Cardiac septum (tissue), 1 donor: ENCODE measurements at regions not wholly inside any gene's neighbourhood (a gene's known extent, or its start where the extent isn't known, plus 50 kb on each side); places are given as distances from the start of the nearest gene placed in this dataset.
A peak's percentile ranks its signal among the peaks of the same experiment; 100 is the strongest.
"Not testable (repeated sequence)": the region's sequence is repeated elsewhere in the genome, so short reads cannot be mapped to it uniquely, and the experiment has no call there.

Experiments used
- DNase-seq: peaks from one replicate; pipeline ENCODE4 v3.0.0-alpha.2; 2020; ENCODE audit warnings: low spot score
- intact Hi-C: fragments of 100-400 bp; cut with DNase I; formaldehyde crosslinking; loops from one replicate; pipeline ENCODE4 v1.14.0; 2022
- donor health status: DM: no; HTN: no; CAD: no.

DNA sequence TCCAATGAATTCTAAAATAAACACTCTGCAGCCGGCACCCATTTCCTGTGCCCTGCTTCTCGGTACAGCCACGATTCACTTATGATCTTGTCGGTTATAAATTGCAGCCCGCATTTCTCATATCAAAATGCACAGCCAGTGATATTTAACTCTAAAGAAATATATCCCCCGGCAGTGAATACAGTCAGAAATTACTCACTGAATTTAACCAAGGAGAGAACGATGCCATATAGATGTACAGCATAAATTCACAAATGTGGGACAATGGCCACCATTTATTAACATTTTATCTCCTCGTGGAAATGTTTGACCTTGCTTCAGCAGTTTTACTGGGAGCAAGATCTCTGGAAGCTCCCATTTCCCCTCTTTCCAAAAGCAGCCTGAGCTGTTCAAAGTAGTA is 1517.8 kb downstream of the BRD1 start:
- intact Hi-C loops: no loop called here
- no peak for DNase-seq

- DNase-seq: peak; percentile 70
- intact Hi-C loops: no loop called here
Measured at GRCh38 chr22:48309115-48309705, 1518.5 kb downstream of the BRD1 start.

- intact Hi-C loops: no loop called here
- peak; percentile 51 for DNase-seq
Measured at GRCh38 chr22:48307931-48308330, 1519.7 kb downstream of the BRD1 start.

GRCh38 chr22:48306785-48307510 is 1520.7 kb downstream of the BRD1 start:
- peak; percentile 60 for DNase-seq
- intact Hi-C loops: no loop called here

DNA sequence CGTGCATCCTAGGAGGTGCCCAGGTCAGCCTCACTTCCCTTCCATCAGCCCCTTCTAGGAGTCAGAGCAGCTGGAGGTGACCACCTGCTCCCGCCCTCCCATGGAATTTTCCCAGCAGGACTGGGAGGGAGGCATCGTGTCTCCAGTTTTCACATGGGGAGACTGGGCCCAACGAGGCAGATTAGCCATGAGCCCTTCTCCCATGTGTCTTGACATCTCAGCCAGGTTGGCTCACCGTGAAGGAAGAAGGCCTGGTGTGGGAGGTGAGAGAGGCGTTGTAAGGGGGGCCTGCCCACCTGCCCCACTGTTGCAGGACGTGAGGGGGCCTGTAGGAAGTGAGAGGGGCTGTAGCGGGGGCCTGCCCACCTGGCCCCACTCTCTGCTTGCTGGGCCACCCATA is 1521.4 kb downstream of the BRD1 start:
- peak; percentile 55 for DNase-seq
- intact Hi-C loops: no loop called here

DNA sequence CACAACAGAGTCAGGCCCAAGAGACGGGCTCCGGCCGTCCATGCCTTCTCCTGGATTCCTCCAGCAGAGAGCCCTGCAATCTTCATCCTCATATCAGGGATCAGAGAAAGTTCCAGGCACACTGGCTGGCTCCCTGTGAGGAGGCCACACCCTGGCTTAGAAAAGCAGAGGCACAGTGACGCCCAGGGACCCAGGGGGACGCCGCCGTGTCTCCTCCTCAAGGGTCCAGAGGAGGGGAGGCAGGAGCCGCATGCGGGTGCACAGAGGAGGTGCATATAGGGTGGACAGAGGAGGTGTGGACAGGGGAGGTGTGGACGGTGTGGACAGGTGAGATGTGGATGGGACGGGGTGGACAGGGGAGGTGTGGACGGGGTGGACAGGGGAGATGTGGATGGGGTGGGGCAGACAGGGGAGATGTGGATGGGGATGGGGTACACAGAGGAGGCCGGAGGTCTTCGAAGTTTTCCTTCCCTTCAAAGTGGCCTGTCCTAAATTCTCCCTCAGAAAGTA is 1521.9 kb downstream of the BRD1 start:
- intact Hi-C loops: no loop called here
- peak; percentile 61 for DNase-seq

DNA sequence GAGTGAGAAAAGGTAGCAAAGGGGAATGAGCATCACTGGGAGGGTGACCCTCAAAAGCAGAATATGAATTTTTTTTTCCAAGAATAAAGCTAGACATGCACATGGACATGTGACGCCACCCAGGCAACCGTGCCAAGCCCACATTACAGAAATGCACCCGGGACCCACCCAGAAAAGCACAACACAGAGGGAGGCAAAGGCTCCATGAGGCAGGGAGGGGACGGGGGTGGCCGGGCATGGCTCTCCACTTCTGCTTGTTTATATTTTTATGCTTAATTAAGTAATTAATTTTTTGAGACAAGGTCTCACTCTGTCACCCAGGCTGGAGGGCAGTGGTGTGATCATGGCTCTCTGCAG is 1524.3 kb downstream of the BRD1 start:
- intact Hi-C loops: no loop called here
- peak; percentile 67 for DNase-seq

DNA sequence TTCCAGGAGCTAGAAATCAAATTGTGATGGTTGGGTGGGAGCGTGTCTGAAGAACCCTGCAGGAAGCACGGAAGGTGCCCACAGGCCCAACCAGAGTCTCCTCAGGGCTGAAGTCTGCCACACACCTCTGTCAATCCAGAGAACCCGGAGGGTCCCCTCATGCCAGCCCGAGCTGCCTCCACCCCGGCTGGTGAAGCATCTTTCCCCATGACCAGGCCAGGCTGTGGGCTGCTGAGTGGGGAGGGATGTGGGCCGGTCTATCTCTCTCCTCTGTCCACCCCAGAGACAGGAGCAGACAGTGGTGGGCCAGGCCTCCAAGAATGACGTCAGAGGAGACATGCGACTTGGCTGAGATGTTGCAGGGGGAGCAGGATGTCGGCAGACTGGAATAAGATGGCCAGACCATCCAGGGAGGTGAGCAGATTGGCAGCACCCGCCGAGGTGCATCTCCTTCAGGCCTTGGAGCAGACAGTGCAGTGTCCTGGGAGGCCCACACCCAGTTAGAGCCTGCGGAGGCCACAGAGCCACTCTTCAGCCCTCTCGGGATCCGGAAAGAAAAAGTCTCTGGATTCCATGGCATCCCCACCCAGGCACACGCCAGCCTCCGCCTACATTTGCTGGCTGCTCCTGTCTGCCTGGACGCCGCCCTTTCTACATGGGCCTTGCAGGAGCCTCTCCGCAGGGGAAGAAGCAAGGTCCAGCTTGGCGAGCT is 1524.9 kb downstream of the BRD1 start:
- peak; percentile 31 for DNase-seq
- intact Hi-C loops: no loop called here

GRCh38 chr22:48301908-48302307 is 1525.8 kb downstream of the BRD1 start:
- intact Hi-C loops: no loop called here
- DNase-seq: peak; percentile 56

DNA sequence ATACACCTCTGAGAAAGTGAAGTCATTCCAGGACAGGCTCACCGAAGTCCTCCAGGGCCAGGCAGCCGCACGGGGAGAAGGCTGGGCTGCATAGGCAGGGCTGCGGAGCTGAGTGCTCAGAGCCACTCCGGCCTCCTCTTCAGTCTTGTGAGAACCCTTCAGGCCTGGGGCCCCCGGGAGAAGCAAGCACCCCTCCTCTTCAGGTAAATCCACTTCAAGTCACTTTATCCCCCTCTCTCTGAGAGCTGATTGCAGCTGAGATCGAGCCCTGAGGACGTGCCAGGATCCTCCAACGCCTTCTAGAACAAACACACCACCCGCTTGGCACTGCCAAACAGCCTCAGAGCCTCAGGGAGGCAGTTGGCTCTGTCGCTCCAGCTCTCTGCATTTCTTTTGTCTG is 1526.3 kb downstream of the BRD1 start:
- intact Hi-C loops: no loop called here
- DNase-seq: peak; percentile 41

- intact Hi-C loops: no loop called here
- DNase-seq: peak; percentile 61
Measured at GRCh38 chr22:48300877-48301276, 1526.8 kb downstream of the BRD1 start.

DNA sequence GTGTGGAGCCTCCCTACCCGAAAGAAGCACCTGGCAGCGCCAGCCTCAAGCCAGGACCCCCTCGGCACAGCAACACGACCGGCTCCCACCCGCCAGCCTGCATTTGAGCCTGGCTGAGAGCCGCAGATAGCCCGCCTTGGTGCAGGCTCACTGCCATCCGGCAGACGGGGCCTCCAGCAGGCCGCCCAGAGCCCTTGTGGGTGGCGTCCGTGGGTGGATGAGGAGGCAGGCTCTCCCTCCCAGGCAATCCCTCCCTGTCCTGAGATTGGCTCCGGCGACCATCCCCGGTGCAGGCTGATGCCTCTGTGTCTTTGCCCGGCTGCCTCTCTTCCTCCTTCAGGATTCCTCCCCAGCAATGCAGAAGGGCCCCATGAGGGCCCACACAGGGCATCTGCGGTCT is 1527.9 kb downstream of the BRD1 start:
- peak; percentile 58 for DNase-seq

DNA sequence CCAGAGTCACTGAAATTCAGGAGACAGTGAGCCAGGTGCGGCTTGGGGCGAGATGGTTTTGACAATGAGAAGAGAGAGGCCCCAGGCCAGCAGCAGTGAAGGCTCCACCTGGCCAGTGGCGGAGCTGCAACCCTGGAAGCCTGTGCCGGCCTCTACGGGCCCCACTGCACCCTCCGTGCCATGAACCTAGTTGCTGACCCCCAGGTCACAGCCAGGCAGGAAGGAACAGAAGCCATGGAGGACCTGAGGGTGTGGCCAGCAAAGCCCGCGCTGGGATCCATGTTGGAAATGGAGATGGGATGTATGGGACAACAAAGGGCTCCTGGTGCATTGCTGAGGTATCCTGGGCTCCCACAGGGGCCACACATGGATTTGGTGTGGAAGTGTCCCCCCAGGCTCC is 1528.5 kb downstream of the BRD1 start:
- intact Hi-C loops: no loop called here
- DNase-seq: no peak

More for the DNA sequence above, 1527.9 kb downstream of the BRD1 start:
- intact Hi-C loops: no loop called here

DNA sequence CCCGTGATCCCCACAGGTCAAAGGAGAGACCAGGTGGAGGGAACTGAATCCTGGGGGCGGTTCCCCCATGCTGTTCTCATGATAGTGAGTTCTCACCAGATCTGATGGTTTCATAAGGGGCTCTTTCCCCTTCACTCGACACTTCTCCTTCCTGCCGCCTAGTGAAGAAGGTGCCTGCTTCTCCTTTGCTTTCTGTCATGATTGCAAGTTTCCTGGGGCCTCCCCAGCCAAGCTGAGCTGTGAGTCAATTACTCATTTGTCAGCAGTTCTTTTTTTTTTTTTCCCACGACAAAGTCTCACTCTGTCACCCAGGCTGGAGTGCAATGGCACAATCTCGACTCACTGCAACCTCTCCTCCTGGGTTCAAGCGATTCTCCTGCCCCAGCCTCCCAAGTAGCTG is 1530.4 kb downstream of the BRD1 start:
- intact Hi-C loops: no loop called here

DNA sequence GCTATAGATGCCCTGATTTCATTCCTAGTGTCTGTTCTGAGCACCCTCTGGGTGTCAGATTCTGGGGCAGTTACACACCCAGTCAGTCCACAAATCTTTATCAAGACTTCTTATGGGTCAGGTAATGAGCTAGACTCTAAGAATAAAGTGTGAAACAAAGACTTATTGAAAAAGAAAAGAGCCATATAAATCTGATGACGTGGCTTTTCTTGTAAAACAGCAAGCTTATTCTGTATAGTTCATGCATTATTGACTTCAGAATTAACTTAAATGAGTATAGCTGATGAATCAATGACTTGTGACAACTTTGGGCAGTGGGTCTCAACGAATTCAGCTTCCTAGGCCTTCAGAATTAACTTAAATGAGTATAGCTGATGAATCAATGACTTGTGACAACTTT is 1527.5 kb downstream of the TBC1D22A start:
- DNase-seq, intact Hi-C loops: not testable (repeated sequence)

More for the DNA sequence above, 1530.4 kb downstream of the BRD1 start:
- peak; percentile 62 for DNase-seq

GRCh38 chr22:48288376-48288940 is 1526.0 kb downstream of the TBC1D22A start:
- DNase-seq: no peak
- intact Hi-C loops: no loop called here

DNA sequence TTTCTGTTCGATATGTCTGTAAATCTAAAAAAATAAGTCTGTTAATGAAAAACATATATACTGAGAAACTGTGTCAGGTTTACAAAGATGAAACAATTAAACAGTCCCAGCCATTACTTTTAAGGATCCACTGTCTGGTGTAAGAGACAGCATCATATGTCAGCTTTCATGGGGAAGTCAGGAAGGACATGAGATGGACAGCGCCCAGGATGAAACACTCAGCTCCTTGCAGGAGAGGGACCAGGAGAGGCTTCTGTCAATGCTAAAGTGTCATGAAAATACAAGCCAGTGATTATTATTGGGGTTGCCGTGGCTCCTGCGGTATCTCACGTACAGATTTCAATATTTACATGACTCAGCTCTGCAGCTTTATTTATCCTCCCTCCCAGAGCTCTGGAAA is 1524.6 kb downstream of the TBC1D22A start:
- intact Hi-C loops: no loop called here
- DNase-seq: no peak

GRCh38 chr22:48284671-48285070 is 1522.2 kb downstream of the TBC1D22A start:
- intact Hi-C loops: no loop called here

GRCh38 chr22:48282804-48283203 is 1520.4 kb downstream of the TBC1D22A start:
- no peak for DNase-seq
- intact Hi-C loops: no loop called here

More at GRCh38 chr22:48284671-48285070, 1522.2 kb downstream of the TBC1D22A start:
- DNase-seq: peak; percentile 29

- no peak for DNase-seq
- intact Hi-C loops: no loop called here
Measured at GRCh38 chr22:48279461-48279756, 1517.0 kb downstream of the TBC1D22A start.
